ENCODE measurements at regions not wholly inside any gene's neighbourhood (a gene's known extent, or its start where the extent isn't known, plus 50 kb on each side); places are given as distances from the start of the nearest gene placed in this dataset.

- TF ChIP-seq ELF4 (IDR thresholded peaks at IDR 0.05): no peak
- no peak for TF ChIP-seq TARDBP (IDR thresholded peaks at IDR 0.05)
- no peak for TF ChIP-seq FOXM1 (IDR thresholded peaks at IDR 0.05; ENCODE audit: borderline replicate concordance)
- no peak for TF ChIP-seq HDGF (IDR thresholded peaks at IDR 0.05; ENCODE audit: borderline replicate concordance)
Observed at GRCh38 chr4:129474698-129475097, 378.7 kb downstream of the C4orf33 start.

Data from HEK293T (cell line).